LHCN-M2 (cell line): ENCODE measurements at regions not wholly inside any gene's neighbourhood (a gene's known extent, or its start where the extent isn't known, plus 50 kb on each side); places are given as distances from the start of the nearest gene placed in this dataset.

Experiments used
- DNase-seq: peaks from one replicate; pipeline ENCODE4 v3.0.0-alpha.2; 2012; ENCODE audit warnings: low read depth

- DNase-seq: no peak
These were observed 220.5 kb upstream of the ADRA1B start for GRCh38 chr5:159695741-159696294.

- DNase-seq: peak; percentile 37
These were observed 218.8 kb upstream of the ADRA1B start for GRCh38 chr5:159697530-159697929.

GRCh38 chr5:159698322-159698721 lies 218.0 kb upstream of the ADRA1B start:
- DNase-seq: no peak

GRCh38 chr5:159700016-159700415 lies 216.3 kb upstream of the ADRA1B start:
- peak; percentile 1 for DNase-seq

GRCh38 chr5:159702301-159702700 lies 214.0 kb upstream of the ADRA1B start:
- no peak for DNase-seq

GRCh38 chr5:159702826-159703225 lies 213.5 kb upstream of the ADRA1B start:
- DNase-seq: no peak

GRCh38 chr5:159704160-159704559 lies 212.1 kb upstream of the ADRA1B start:
- no peak for DNase-seq

- DNase-seq: no peak
These were observed 210.3 kb upstream of the ADRA1B start for GRCh38 chr5:159705948-159706347.

GRCh38 chr5:159708090-159708489 lies 208.2 kb upstream of the ADRA1B start:
- no peak for DNase-seq

- no peak for DNase-seq
These were observed 203.6 kb upstream of the ADRA1B start for GRCh38 chr5:159712672-159713071.

- no peak for DNase-seq
These were observed 203.0 kb upstream of the ADRA1B start for GRCh38 chr5:159713254-159713653.

GRCh38 chr5:159713773-159714172 lies 202.5 kb upstream of the ADRA1B start:
- DNase-seq: no peak

GRCh38 chr5:159725475-159725874 lies 190.8 kb upstream of the ADRA1B start:
- no peak for DNase-seq

GRCh38 chr5:159727167-159727566 lies 189.1 kb upstream of the ADRA1B start:
- DNase-seq: no peak

GRCh38 chr5:159730285-159730684 lies 186.0 kb upstream of the ADRA1B start:
- no peak for DNase-seq

GRCh38 chr5:159732220-159732619 lies 184.1 kb upstream of the ADRA1B start:
- peak; percentile 24 for DNase-seq

- DNase-seq: no peak
These were observed 181.9 kb upstream of the ADRA1B start for GRCh38 chr5:159734366-159734765.

GRCh38 chr5:159735036-159735435 lies 181.2 kb upstream of the ADRA1B start:
- DNase-seq: no peak

- no peak for DNase-seq
These were observed 180.3 kb upstream of the ADRA1B start for GRCh38 chr5:159735749-159736660.

- DNase-seq: no peak
These were observed 179.4 kb upstream of the ADRA1B start for GRCh38 chr5:159736844-159737243.

- DNase-seq: peak; percentile 9
These were observed 179.0 kb upstream of the ADRA1B start for GRCh38 chr5:159737263-159737662.

- no peak for DNase-seq
These were observed 174.4 kb upstream of the ADRA1B start for GRCh38 chr5:159741829-159742322.

- no peak for DNase-seq
These were observed 173.0 kb upstream of the ADRA1B start for GRCh38 chr5:159743234-159743633.
